Inflammatory macrophage treated with lipopolysaccharide for 1 hour (primary cell): ENCODE measurements at regions not wholly inside any gene's neighbourhood (a gene's known extent, or its start where the extent isn't known, plus 50 kb on each side); places are given as distances from the start of the nearest gene placed in this dataset.

ENCODE experiments used
- DNase-seq, 2 donors: peaks; one replicate each; pipeline ENCODE4 v3.0.0-alpha.2; 2020 to 2022

- DNase-seq, result no peak
Observed at GRCh38 chr19:31502536-31503170, 153.4 kb upstream of the TSHZ3 start.

DNA sequence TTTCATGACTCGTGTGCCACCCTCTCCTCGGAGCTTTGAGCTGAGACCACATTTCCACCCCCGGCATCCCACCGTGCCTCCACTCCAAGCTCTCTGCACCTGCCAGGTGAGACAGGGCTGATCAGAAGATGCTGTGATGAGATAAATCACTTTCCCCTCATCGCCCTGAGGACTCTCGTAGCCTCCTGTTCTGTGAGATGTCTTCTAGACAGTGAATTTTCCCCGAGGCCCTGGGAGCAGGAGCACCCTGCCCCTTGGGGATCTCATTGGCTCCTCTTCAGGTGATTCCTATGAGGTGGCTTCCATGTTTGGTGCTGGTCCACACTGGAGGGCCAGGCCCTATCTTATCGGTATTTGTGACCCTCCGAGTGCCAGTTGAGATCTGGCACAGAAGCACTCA is 154.0 kb upstream of the TSHZ3 start:
- no peak for DNase-seq

- DNase-seq, result no peak
Observed at GRCh38 chr19:31504221-31504620, 155.0 kb upstream of the TSHZ3 start.

- DNase-seq, result no peak
Observed at GRCh38 chr19:31505596-31505910, 156.3 kb upstream of the TSHZ3 start.

DNA sequence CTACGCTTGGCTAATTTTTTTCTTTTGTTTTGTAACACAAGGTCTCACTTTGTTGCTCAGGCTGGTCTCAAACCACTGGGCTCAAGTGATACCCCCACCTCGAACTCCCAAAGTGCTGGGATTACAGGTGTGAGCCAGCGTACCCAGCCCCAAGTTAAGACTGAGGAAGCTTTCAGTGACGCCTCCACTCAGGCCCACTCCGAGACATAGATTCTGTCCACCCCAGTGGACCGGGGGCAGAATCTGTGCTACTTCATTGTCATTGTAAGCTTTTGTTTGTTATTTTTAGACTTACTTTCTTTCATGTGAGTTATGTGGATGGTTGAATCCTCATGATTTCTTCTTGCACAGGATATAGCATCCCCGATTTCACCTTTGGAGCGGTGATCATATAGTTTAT is 156.9 kb upstream of the TSHZ3 start:
- no peak for DNase-seq

- DNase-seq, result no peak
Observed at GRCh38 chr19:31510635-31511034, 161.4 kb upstream of the TSHZ3 start.

DNA sequence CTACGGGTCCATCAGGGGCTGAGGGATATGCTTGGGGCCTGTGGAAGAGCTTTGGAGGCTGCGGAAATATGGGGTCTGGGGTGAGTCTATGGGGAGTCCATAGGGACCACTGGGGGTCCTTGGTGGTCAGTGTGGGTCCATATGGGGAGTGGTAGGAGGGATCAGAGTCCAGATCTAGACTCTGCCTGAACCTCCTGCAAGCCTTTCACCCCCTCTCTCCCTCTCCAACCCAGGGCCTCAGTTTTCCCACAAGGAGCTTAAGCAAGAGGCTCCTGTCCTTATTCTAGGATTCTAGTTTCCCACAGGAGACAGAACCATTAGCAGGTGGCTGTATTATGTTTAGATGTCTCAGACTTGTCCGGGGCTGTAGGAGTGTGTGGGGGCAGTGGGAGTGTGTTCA is 161.9 kb upstream of the TSHZ3 start:
- no peak for DNase-seq

DNA sequence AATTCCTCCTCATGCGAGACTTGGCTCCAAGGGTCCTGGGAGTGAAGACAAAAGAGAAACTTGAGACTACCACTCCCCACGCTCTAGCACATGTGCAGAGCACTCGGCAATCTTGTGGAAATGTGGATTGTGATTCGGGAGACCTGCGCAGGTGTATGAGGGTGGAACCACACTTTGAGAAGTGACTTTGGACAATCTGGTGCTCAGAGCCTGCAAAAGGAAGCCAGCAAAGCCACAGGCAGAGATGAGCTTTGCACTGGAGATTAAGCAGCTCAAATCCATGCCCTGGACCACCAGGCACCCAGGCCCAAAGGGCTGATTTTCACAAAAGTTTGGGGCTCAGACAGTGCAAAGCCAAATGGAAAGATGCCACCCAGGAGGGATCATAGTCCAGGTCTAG is 162.5 kb upstream of the TSHZ3 start:
- DNase-seq, result no peak

GRCh38 chr19:31512181-31512970 is 163.1 kb upstream of the TSHZ3 start:
- no peak for DNase-seq

DNA sequence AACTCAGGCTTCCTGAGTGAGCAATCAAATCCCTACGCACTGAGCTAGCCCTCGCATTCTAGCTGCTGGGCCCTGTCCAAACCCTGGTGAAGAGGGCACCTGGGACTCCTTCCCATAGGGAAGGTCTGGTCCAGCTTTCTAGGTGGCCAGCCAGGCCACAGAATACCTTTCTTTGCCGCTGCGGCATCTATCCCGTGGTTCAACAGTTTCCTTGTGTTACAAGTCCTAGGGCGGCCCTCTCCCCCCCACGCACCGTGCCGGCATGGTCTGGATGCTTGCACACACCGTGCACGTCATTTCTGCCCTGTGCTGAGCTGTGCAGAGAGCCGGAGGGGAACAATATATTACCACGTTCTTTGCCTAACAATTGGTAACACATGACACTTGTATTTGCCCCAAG is 164.6 kb upstream of the TSHZ3 start:
- DNase-seq, result no peak

DNA sequence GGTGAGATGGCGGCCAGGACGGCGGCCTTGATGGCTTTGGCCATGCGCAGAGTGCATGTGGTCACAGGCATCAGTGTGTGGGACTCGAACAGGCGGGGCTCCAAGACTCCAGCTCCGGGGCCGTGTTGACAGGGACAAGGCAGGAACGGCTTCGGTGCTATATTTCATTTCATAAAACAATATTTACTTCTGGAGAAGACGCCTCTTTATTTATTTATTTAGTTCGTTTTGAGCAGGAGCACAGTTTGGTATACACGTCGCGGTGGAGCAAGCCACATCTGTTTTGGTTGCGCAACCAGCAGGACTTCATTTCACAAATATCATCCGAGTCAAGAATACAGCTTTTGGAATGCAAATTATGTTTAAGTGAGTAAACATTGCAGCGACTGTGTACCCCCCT is 166.7 kb upstream of the TSHZ3 start:
- DNase-seq, result no peak

- no peak for DNase-seq
Observed at GRCh38 chr19:31516756-31517155, 167.5 kb upstream of the TSHZ3 start.

DNA sequence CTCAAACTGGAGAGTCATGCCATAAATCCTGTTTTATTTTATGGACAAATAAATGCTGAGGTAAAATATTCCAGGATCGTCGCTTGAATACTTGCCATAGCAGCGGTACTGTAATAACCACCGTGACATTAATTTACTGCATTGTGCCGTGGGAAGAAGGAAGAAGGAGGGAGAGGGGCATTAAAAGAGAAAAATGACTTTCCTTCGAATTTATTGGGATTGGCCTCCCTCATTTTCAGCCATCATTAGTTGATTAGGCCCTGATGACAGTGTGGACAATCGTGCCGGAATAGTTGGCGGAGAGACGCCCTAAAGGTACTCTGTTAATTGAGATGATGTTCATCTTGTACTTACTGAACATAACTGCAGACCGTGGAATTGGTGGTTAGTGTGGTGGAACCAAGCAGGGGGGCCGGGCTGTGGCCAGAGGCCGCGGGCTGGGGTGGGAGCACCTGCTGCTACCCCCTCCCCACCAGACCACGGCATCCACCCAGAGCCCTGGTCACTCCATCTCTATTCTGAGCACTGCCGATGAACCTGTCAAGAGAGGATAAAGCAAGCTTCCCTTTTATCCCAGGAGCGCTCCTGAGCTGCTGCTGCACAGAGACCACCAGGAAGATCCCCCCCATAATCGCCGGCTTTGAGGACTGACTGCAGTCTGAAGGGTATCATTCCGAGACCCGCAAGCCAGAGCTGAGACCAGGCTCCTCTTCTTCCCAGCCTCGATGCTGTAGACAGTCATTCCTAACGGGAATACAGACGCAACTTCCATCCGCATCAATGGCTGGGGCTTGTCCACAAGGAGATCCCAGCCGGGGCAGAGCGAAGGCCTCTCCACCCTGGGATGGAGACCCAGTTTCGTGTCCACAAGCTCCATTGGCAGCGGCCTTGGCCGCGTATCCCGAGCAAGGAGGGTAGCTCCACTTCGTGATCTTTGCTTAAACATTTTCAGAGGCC is 168.3 kb upstream of the TSHZ3 start:
- DNase-seq, result no peak

DNA sequence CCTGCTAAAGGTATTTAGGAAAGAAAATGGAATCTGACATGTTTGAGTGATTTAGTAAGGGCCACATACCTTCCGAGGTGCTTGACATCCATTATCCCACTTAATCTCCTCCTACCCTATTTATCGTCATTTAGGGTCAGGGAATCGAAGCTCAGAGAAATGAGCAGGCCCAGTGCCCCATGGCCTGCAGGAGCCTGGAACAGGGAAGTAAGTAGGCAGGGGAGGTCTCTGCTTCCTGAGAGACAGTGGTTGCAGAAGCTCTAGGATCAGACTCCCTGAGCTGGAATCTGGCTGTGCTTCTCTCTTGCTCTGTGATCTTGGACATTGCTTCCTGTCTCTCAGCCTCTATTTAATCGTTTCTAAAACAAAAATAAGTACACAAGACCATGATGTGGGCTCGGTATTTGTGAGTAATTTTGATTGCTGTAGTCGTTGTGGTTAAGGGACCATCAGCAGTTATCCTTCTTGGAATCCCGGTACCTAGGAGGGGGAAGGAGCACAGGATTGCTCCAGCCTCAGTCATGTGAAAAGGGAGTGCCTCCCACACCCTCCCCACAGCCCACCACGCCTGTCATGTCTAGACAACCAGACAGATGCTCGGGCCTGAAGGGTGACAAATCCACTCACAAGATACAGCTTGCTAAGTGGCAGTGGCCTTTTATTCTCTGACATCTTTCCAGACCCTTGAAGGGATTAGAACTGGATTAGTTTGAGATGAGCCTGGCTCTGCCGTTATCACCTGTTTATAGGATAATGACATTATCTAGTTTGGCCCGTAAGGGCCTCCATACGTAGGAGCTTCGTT is 169.2 kb upstream of the TSHZ3 start:
- DNase-seq, result no peak

DNA sequence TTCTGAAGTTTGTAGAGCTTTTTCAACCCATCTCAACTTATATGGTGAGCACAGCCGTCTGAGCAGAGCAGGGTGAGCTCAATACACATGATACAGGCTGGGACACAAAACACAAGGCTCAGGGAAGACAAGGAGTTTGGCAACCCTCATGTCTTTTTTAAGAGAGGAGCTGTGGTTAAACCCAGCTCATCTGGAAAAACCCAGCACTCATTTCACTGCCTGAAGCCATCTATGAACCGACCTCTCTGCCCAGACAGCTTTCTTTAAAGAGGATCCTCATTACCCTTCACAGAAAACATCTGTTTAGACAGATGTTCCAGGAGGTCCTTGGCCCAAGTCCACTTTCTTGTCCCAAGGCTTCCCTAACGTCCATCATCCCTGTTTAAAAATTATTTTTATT is 170.0 kb upstream of the TSHZ3 start:
- DNase-seq, result no peak

DNA sequence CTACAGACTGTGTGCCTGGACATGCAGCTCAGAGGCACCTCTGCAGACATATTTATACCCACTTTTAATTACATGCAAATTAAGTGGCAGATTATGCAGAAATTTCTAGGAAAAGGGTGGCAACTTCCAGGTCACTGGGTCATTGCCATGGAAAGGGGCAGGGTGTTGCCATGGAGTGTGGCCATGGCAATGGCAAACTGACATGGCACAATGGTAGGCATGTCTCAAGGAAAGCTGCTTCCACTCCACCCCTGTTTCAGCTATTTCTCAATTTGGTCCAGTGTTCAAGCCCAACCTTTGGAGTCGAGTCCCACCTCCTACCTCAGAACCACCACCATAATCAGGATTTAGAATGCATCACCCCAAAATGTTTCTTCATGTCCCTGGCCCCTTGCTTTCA is 170.7 kb upstream of the TSHZ3 start:
- no peak for DNase-seq

DNA sequence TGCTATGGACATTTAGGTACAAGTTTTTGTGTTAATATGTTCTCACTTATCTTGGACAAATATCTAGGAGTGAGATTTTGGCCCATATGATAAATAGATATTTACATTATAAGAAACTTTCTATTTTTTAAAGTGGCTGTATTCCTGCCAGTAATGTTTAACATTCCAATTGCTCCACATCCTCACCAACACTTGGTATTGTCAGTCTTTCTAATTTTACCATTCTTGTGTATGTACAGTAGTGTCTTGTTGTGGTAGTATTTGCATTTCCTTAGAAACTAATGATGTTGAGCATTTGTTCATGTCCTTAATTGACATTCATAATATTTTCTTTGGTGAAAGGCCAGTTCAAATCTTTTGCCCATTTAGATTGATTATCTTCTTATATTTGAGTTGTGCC is 171.4 kb upstream of the TSHZ3 start:
- no peak for DNase-seq

DNA sequence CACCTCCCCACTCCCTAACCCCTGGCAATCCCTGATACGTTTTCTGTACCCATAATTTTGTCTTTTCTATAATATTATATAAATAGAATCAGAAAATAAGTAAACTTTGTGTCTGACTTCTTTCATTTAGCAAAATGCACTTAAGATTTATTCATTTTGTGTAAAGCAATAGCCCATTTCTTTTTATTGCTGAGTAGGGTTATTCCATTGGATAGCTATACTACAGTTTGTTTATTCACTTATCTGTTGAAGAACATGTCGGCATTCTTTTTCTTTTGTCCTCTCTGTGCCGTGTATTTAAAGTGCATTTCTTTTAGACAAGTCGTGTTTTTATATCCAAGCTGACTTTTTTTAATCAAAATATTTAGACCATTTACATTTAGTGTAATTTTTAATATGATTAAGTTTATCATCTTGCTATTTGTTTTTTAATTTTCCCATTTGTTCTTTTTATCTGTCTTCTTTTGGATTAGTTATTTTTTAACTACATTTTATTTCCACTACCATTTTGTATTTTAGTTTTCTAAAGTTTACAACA is 176.4 kb upstream of the TSHZ3 start:
- no peak for DNase-seq

GRCh38 chr19:31527443-31527842 is 178.2 kb upstream of the TSHZ3 start:
- DNase-seq, result no peak

DNA sequence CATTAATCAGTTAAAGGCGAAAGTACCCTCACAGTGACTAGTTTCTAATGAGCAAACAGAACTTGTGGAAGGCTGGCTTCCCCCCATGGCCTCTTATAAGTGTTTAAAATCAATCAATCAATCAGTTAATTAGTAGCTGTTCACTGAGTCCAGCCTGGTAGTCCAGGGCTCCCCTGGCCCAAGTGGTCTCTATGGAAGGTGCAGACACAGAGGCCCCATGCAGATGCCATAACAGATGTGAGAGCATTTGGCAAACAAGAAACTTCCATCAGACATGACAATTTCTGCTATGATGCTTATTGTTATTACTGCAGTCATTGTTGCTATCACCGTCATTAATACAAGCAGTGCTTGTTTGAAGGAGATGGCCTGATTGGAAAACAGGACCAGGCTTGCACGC is 179.0 kb upstream of the TSHZ3 start:
- DNase-seq, result no peak

DNA sequence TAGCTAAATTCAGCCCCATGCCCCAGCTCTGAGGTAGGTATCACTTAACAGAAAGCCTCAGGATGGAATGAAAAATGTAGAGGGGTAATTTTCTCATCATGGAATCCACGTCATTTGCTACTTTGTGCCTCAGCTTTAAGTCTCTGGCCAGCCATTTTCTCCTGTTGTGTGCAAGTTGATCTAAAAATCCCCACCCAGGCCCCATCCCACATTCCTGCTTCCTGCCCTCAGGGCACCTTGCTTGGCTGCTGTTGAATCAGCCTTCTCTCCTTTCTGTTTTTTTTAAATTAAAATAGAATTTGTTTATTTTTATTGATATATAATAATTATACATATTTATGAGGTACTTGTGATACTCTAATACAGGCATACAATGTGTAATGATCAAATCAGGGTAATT is 179.9 kb upstream of the TSHZ3 start:
- DNase-seq, result no peak

DNA sequence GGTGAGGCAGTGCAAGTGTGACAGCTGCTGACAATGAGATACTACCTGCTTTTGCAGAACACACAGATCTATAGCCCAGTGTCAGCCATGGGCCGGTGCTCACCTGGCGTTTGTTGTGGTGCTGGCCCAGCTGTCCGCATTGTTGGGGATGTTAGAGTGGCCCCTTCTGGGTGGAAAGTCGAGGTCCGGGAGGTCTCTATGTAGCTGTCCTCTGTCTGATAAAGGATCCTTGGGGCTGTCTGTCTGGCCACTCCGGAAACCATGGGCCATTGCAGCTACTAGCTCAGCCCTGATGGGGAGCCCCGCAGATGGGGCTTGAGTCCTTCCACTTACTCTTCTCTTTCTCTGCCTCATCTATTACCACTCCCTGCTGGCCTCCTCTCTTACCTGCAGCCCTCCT is 181.5 kb upstream of the TSHZ3 start:
- no peak for DNase-seq

DNA sequence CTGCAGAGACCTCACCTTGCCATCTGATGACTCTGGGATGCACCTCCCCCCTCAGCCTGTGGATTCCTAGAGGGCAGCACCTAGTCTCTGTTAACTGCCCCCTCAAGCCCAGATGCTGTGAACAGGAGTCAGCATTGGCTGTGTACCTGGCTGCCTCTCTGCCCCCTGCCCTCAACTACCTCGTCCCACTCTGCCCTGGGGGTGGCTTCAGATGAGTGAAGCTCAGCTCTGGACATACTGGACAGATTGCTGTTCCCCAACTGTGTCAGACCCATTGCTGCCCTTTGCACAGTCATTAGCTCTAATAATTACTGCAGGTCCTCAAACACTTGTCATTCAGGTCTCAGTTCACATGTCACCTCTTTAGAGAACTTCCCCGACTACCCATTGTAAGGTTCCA is 182.1 kb upstream of the TSHZ3 start:
- DNase-seq, result no peak
